ENCODE measurements at regions not wholly inside any gene's neighbourhood (a gene's known extent, or its start where the extent isn't known, plus 50 kb on each side); places are given as distances from the start of the nearest gene placed in this dataset.

GRCh38 chrY:7722566-7722965, 811.0 kb upstream of the AMELY start:
- H3K4me1 ChIP-seq, result no peaks in the 10 kb centered on the region
- H3K27me3 ChIP-seq, result no peaks in the 10 kb centered on the region
- TF ChIP-seq CTCF (IDR thresholded peaks at IDR 0.05), result no peak
- TF ChIP-seq POLR2A (IDR thresholded peaks at IDR 0.05), result no peak
- H3K27ac ChIP-seq, result no peak overlapping the region
- intact Hi-C loops (cut with DNase I), result no loop called here
- ATAC-seq, result no peak
- DNase-seq, result no peak
- H3K36me3 ChIP-seq, result no peaks in the 10 kb centered on the region
- no peak overlapping the region for H3K4me3 ChIP-seq
- no peaks in the 10 kb centered on the region for H3K9me3 ChIP-seq

- DNase-seq, result no peak
- Histone ChIP-seq H3K27ac (no peak overlapping the region), H3K4me1 (no peaks in the 10 kb centered on the region), H3K9me3 (no peaks in the 10 kb centered on the region), H3K27me3 (no peaks in the 10 kb centered on the region), H3K4me3 (no peak overlapping the region), H3K36me3 (no peaks in the 10 kb centered on the region)
- intact Hi-C loops (cut with DNase I), result no loop called here
- TF ChIP-seq CTCF (IDR thresholded peaks at IDR 0.05) (no peak), POLR2A (IDR thresholded peaks at IDR 0.05) (no peak)
- no peak for ATAC-seq
- no CpG with 5 or more reads among the region's 1 CpG for WGBS (ENCODE audit: insufficient coverage, low coverage, low lambda C conversion rate, missing lambda C conversion rate)
Observed at GRCh38 chrY:7720974-7721373, 809.4 kb upstream of the AMELY start.

- ATAC-seq, result no peak
- no peaks in the 10 kb centered on the region for H3K27me3 ChIP-seq
- intact Hi-C loops (cut with DNase I), result no loop called here
- no peaks in the 10 kb centered on the region for H3K9me3 ChIP-seq
- TF ChIP-seq POLR2A (IDR thresholded peaks at IDR 0.05), result no peak
- no peak for TF ChIP-seq CTCF (IDR thresholded peaks at IDR 0.05)
- WGBS (ENCODE audit: insufficient coverage, low coverage, low lambda C conversion rate, missing lambda C conversion rate), result no CpG with 5 or more reads among the region's 2 CpGs
- H3K4me1 ChIP-seq, result no peaks in the 10 kb centered on the region
- no peak overlapping the region for H3K4me3 ChIP-seq
- no peaks in the 10 kb centered on the region for H3K36me3 ChIP-seq
- no peak overlapping the region for H3K27ac ChIP-seq
- no peak for DNase-seq
Observed at GRCh38 chrY:7719271-7719670, 807.7 kb upstream of the AMELY start.

GRCh38 chrY:7718626-7719025, 807.1 kb upstream of the AMELY start:
- Histone ChIP-seq H3K27me3 (no peaks in the 10 kb centered on the region), H3K36me3 (no peaks in the 10 kb centered on the region), H3K27ac (no peak overlapping the region), H3K4me1 (no peaks in the 10 kb centered on the region), H3K4me3 (no peak overlapping the region), H3K9me3 (no peaks in the 10 kb centered on the region)
- no peak for ATAC-seq
- no peak for TF ChIP-seq POLR2A (IDR thresholded peaks at IDR 0.05)
- TF ChIP-seq CTCF (IDR thresholded peaks at IDR 0.05), result no peak
- intact Hi-C loops (cut with DNase I), result no loop called here
- DNase-seq, result no peak
- WGBS (ENCODE audit: insufficient coverage, low coverage, low lambda C conversion rate, missing lambda C conversion rate), result no CpG with 5 or more reads among the region's 3 CpGs

GRCh38 chrY:7718126-7718525, 806.6 kb upstream of the AMELY start:
- H3K27ac ChIP-seq, result no peak overlapping the region
- no peaks in the 10 kb centered on the region for H3K4me1 ChIP-seq
- no peaks in the 10 kb centered on the region for H3K9me3 ChIP-seq
- no CpG with 5 or more reads among the region's 2 CpGs for WGBS (ENCODE audit: insufficient coverage, low coverage, low lambda C conversion rate, missing lambda C conversion rate)
- TF ChIP-seq POLR2A (IDR thresholded peaks at IDR 0.05), result no peak
- no peak for TF ChIP-seq CTCF (IDR thresholded peaks at IDR 0.05)
- no peak overlapping the region for H3K4me3 ChIP-seq
- ATAC-seq (no peak), DNase-seq (no peak)
- no peaks in the 10 kb centered on the region for H3K27me3 ChIP-seq
- no peaks in the 10 kb centered on the region for H3K36me3 ChIP-seq
- intact Hi-C loops (cut with DNase I), result no loop called here
